OCI-LY7 (cell line): ENCODE measurements at regions not wholly inside any gene's neighbourhood (a gene's known extent, or its start where the extent isn't known, plus 50 kb on each side); places are given as distances from the start of the nearest gene placed in this dataset.

ENCODE experiments used
- CTCF ChIP-seq: fragments of 200-600 bp; sonication (generic); conservative IDR thresholded peaks from 2 replicates; pipeline ENCODE4 v1.5.1; 2014; ENCODE audit warnings: mild to moderate bottlenecking, antibody characterized with exemption, low read length, moderate library complexity, mixed read lengths
- EZH2phosphoT487 ChIP-seq: fragments of 200-600 bp; sonication (generic); IDR thresholded peaks from 2 replicates; pipeline ENCODE4 v1.6.1; 2018; ENCODE audit warnings: low read depth, borderline replicate concordance, mild to moderate bottlenecking, mixed run types, antibody characterized with exemption, low read length, moderate library complexity, mixed read lengths

- no peak for TF ChIP-seq CTCF
- TF ChIP-seq EZH2phosphoT487, result no peak
Observed at GRCh38 chr16:86052926-86053325, 154.0 kb downstream of the IRF8 start.
